B cell (primary cell): ENCODE measurements at regions not wholly inside any gene's neighbourhood (a gene's known extent, or its start where the extent isn't known, plus 50 kb on each side); places are given as distances from the start of the nearest gene placed in this dataset.

Experiments
- ATAC-seq: fragments of 200-7000 bp; cut with Tn5 transposase; one replicate; pipeline ENCODE4 v1.10.0; 2021; ENCODE audit warnings: low read depth, mild to moderate bottlenecking, moderate number of reproducible peaks, moderate library complexity
- CTCF ChIA-PET: fragments of 350-600 bp; sonication (Branson Sonifier 250); formaldehyde crosslinking; loops from one replicate; lab custom pipeline; 2021; ENCODE audit warnings: antibody characterized with exemption, inconsistent platforms; lab: Charles Lee
- POLR2A ChIA-PET: fragments of 350-600 bp; sonication (Branson Sonifier 250); formaldehyde crosslinking; loops from one replicate; lab custom pipeline; 2021; ENCODE audit warnings: antibody characterized with exemption; lab: Charles Lee
- DNase-seq: peaks from one replicate; pipeline ENCODE4 v3.0.0; 2013
- H2AFZ ChIP-seq: 2 replicates; pipeline ENCODE4 v1.6.1; 2012; ENCODE audit warnings: mild to moderate bottlenecking, low read depth, low read length; ENCODE audit not compliant: insufficient read depth, poor library complexity, severe bottlenecking
- H3K27ac ChIP-seq, 2 donors: 1 replicate in 1 of 2; 2 replicates in 1 of 2; pipeline ENCODE4 v1.5.1; 2012 to 2013; ENCODE audit warnings: low read length in 2 of 2, mild to moderate bottlenecking in 2 of 2, moderate library complexity in 1 of 2
- H3K27me3 ChIP-seq, 4 experiments: fragments of 200-600 bp in 1 of 4; sonication (generic) in 1 of 4; replicated peaks in 1 of 4; 1 replicate in 2 of 4; 2 replicates in 2 of 4; pipeline versions ENCODE4 v1.6.1 to v1.7.0; 2013 to 2016; ENCODE audit warnings: low read length in 3 of 4, mild to moderate bottlenecking in 2 of 4, mixed read lengths in 1 of 4, moderate library complexity in 1 of 4; ENCODE audit not compliant: insufficient read depth in 4 of 4, control insufficient read depth in 3 of 4; ENCODE audit errors: control extremely low read depth in 1 of 4
- H3K36me3 ChIP-seq, 2 experiments: replicated peaks in 1 of 2; 1 replicate in 1 of 2; 2 replicates in 1 of 2; pipeline versions ENCODE4 v1.6.1 to v1.7.1; 2013; ENCODE audit warnings: low read length in 1 of 2; ENCODE audit not compliant: insufficient read depth in 2 of 2, control insufficient read depth in 1 of 2; ENCODE audit errors: control extremely low read depth in 1 of 2, extremely low read depth in 1 of 2
- H3K4me1 ChIP-seq, 2 donors: fragments of 200-600 bp in 1 of 2; sonication (generic) in 1 of 2; 1 replicate in 1 of 2; 2 replicates in 1 of 2; pipeline versions ENCODE4 v1.5.1 to v1.6.1; 2013 to 2017; ENCODE audit warnings: low read length in 2 of 2; ENCODE audit not compliant: control insufficient read depth in 2 of 2, insufficient read depth in 2 of 2
- H3K4me2 ChIP-seq: replicated peaks from 2 replicates; pipeline ENCODE3; 2012; ENCODE audit warnings: mild to moderate bottlenecking, low read depth, low read length; ENCODE audit not compliant: poor library complexity, severe bottlenecking
- H3K4me3 ChIP-seq, 5 experiments: fragments of 200-600 bp in 1 of 5; sonication (generic) in 1 of 5; 1 replicate in 3 of 5; 2 replicates in 2 of 5; pipeline versions ENCODE4 v1.5.1 to v1.7.0; 2011 to 2016; ENCODE audit warnings: low read length in 4 of 5, mild to moderate bottlenecking in 4 of 5, low read depth in 2 of 5, control low read depth in 1 of 5, moderate library complexity in 1 of 5; ENCODE audit not compliant: insufficient read depth in 1 of 5; ENCODE audit errors: control extremely low read depth in 1 of 5, extremely low read depth in 1 of 5
- H3K79me2 ChIP-seq: fragments of 200-600 bp; sonication (generic); one replicate; pipeline ENCODE4 v1.6.0; 2016; ENCODE audit warnings: low read length; ENCODE audit not compliant: control insufficient read depth, insufficient read depth
- H3K9ac ChIP-seq: fragments of 200-600 bp; sonication (generic); 2 replicates; pipeline ENCODE4 v1.6.1; 2017; ENCODE audit warnings: mild to moderate bottlenecking, low read length, moderate library complexity
- H3K9me3 ChIP-seq, 3 donors: one replicate each; pipeline versions ENCODE4 v1.6.1 to v1.7.1; 2013; ENCODE audit warnings: low read length in 2 of 3; ENCODE audit not compliant: control insufficient read depth in 2 of 3, insufficient read depth in 1 of 3; ENCODE audit errors: control extremely low read depth in 1 of 3
- H4K20me1 ChIP-seq: 2 replicates; pipeline ENCODE4 v1.6.0; 2012; ENCODE audit warnings: mild to moderate bottlenecking, low read length; ENCODE audit not compliant: insufficient read depth, control insufficient read depth, poor library complexity, severe bottlenecking
- H3K27ac Mint-ChIP-seq: one replicate; pipeline ENCODE4 v1.8.0; 2021; ENCODE audit warnings: mixed read lengths
- H3K27me3 Mint-ChIP-seq: one replicate; pipeline ENCODE4 v1.8.0; 2021; ENCODE audit warnings: mixed read lengths
- H3K4me1 Mint-ChIP-seq: one replicate; pipeline ENCODE4 v1.8.0; 2021; ENCODE audit warnings: mixed read lengths
- H3K4me3 Mint-ChIP-seq: one replicate; pipeline ENCODE4 v1.8.0; 2021; ENCODE audit warnings: mixed read lengths
- H3K9me3 Mint-ChIP-seq: one replicate; pipeline ENCODE4 v1.8.0; 2022; ENCODE audit warnings: mixed read lengths; ENCODE audit not compliant: insufficient read depth
- CTCF ChIP-seq: fragments of 200-600 bp; IDR thresholded peaks from one replicate; pipeline ENCODE4 v1.8.0; 2022; ENCODE audit warnings: antibody characterized with exemption, mild to moderate bottlenecking
- EZH2 ChIP-seq: IDR thresholded peaks from 2 replicates; pipeline ENCODE4 v1.6.1; 2012; ENCODE audit warnings: borderline replicate concordance, low read depth, mild to moderate bottlenecking, moderate library complexity, low read length; ENCODE audit not compliant: insufficient read depth, poor library complexity, severe bottlenecking
- WGBS: methylation state at CpG from one replicate; pipeline ENCODE4 v1.1.5; 2013; ENCODE audit warnings: missing lambda C conversion rate; ENCODE audit not compliant: insufficient coverage; 5-methylcytosine and 5-hydroxymethylcytosine counted together
- intact Hi-C: fragments of 100-400 bp; cut with micrococcal nuclease; formaldehyde crosslinking; loops from one replicate; pipeline ENCODE4 v1.10.0; 2022

- no peak overlapping the region for H3K9ac ChIP-seq
- Mint-ChIP-seq H3K4me1 (peaks cover 1% of the 10 kb centered on the region), H3K4me3 (no peak overlapping the region), H3K9me3 (no peaks in the 10 kb centered on the region), H3K27ac (no peak overlapping the region), H3K27me3 (peaks cover 22% of the 10 kb centered on the region)
- TF ChIP-seq CTCF (no peak), EZH2 (no peak)
- H3K4me3 ChIP-seq = no peak overlapping the region
- no CpG with 5 or more reads among the region's 6 CpGs for WGBS
- no peak overlapping the region for H3K27ac ChIP-seq
- intact Hi-C loops = no loop called here
- ChIA-PET POLR2A (no interaction called here), CTCF (no interaction called here)
- DNase-seq = no peak
- peaks cover 0 to 3% (median 0%) of the 10 kb centered on the region in 4 experiments for H3K27me3 ChIP-seq
- no peaks in the 10 kb centered on the region for H3K36me3 ChIP-seq
- H3K4me2 ChIP-seq = no peak overlapping the region
- no peak for ATAC-seq
- no peaks in the 10 kb centered on the region for H4K20me1 ChIP-seq
- H3K79me2 ChIP-seq = no peaks in the 10 kb centered on the region
- H3K9me3 ChIP-seq = peaks cover 0 to 3% (median 0%) of the 10 kb centered on the region in 3 donors
- peaks cover 0 to 3% of the 10 kb centered on the region in 2 donors for H3K4me1 ChIP-seq
- H2AFZ ChIP-seq = no peak overlapping the region
These were observed 150.6 kb downstream of the MAF start for GRCh38 chr16:79449900-79450299.

GRCh38 chr16:79449067-79449769 is 151.3 kb downstream of the MAF start:
- intact Hi-C loops = no loop called here
- H3K79me2 ChIP-seq = no peaks in the 10 kb centered on the region
- DNase-seq (no peak), ATAC-seq (no peak)
- Mint-ChIP-seq H3K27ac (no peak overlapping the region), H3K9me3 (no peaks in the 10 kb centered on the region), H3K4me3 (no peak overlapping the region), H3K27me3 (peaks cover 18% of the 10 kb centered on the region), H3K4me1 (peaks cover 1% of the 10 kb centered on the region)
- peaks cover 0 to 3% of the 10 kb centered on the region in 2 donors for H3K4me1 ChIP-seq
- WGBS = 75% methylated on average over 4 of the region's 10 CpGs
- no peak overlapping the region for H2AFZ ChIP-seq
- H3K4me2 ChIP-seq = no peak overlapping the region
- no peak overlapping the region for H3K9ac ChIP-seq
- H3K9me3 ChIP-seq = peaks cover 0 to 3% (median 0%) of the 10 kb centered on the region in 3 donors
- H3K27ac ChIP-seq = no peak overlapping the region
- no peak overlapping the region for H3K4me3 ChIP-seq
- H3K27me3 ChIP-seq = peaks cover 0 to 3% (median 0%) of the 10 kb centered on the region in 4 experiments
- no peaks in the 10 kb centered on the region for H3K36me3 ChIP-seq
- no peaks in the 10 kb centered on the region for H4K20me1 ChIP-seq
- ChIA-PET POLR2A (no interaction called here), CTCF (no interaction called here)
- TF ChIP-seq CTCF = no peak
- no peak for TF ChIP-seq EZH2
